ENCODE measurements at regions not wholly inside any gene's neighbourhood (a gene's known extent, or its start where the extent isn't known, plus 50 kb on each side); places are given as distances from the start of the nearest gene placed in this dataset.

GRCh38 chr9:80410106-80410505 lies 838.3 kb downstream of the TLE4 start:
- DNase-seq, result no peak

DNA sequence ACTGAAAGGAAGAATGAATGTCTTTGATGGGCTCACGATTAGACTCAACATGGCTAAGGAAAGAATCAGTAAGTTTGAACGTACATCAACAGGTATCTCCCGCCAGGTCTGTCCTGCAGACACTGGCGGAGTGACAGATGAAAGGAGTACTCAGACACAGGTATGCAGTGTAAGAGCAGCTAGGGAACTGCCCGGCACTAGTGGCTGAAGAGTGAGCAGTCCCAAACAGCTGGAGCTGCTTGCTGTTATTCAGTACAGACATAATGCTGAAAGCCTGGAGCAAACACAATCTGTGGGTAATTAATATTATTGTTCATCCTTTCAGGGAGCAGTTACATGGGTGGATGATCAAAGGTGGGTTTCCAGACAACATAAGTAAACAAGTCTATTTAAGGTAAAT lies 835.5 kb downstream of the TLE4 start:
- DNase-seq, result no peak

DNA sequence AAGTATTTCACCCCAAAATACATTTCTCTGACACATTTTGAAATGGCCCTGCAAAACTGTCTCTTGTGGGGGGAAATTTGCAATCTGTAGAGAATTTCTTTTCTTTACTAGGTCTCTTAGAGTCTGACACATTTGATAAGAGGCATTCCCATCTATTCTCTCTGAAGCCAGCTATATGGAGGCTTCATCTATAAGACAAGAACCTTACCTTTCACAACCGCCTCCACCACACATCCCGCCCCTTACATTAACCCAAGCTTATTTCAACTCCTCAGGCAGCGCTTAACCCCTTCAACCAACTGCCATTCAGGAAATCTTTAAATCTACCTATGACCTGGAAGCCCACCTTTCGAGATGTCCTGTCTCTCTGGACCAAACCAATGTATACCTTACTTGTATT lies 829.5 kb downstream of the TLE4 start:
- no peak for DNase-seq

GRCh38 chr9:80400624-80401230 lies 829.0 kb downstream of the TLE4 start:
- no peak for DNase-seq

GRCh38 chr9:80399606-80400005 lies 827.8 kb downstream of the TLE4 start:
- DNase-seq, result no peak

DNA sequence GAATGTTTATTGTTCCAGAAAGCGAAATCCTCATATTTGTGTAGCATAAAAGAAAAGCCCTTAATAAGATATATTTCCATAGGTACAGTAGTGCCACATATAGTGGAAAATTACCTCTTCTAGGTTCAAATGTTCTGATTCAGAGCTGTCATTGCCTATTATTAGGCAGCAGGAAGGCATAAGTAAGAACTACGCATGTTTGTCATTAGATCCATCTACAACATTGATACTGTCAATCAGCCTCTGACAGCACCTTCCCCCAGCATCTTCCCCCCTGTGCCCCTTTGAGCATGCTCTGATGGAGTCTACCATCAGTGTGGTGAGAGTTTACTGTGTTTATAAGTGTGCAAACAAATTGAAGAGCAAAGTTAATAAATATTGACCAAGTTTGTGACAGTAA lies 816.1 kb downstream of the TLE4 start:
- DNase-seq, result no peak

DNA sequence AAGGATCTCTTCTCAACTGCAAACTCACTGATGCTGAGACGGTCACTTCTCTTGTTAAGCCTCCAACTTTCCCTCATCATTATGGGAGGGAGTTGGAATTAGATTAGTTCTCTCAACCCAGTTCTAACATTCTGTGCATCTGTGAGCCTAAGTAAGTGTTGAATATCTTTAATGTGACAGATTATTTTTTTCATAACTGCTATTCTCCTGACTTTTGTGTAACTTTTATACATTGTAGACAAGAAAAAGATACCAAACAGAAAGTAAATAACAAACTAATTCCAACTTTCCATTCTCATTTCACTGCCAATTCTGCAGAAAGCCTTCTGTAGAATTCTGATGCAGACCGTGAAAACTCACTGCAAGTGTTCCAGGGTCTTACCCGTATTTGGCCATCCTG lies 813.5 kb downstream of the TLE4 start:
- DNase-seq, result no peak

- DNase-seq, result no peak
Measured at GRCh38 chr9:80383331-80383730, 811.6 kb downstream of the TLE4 start.

DNA sequence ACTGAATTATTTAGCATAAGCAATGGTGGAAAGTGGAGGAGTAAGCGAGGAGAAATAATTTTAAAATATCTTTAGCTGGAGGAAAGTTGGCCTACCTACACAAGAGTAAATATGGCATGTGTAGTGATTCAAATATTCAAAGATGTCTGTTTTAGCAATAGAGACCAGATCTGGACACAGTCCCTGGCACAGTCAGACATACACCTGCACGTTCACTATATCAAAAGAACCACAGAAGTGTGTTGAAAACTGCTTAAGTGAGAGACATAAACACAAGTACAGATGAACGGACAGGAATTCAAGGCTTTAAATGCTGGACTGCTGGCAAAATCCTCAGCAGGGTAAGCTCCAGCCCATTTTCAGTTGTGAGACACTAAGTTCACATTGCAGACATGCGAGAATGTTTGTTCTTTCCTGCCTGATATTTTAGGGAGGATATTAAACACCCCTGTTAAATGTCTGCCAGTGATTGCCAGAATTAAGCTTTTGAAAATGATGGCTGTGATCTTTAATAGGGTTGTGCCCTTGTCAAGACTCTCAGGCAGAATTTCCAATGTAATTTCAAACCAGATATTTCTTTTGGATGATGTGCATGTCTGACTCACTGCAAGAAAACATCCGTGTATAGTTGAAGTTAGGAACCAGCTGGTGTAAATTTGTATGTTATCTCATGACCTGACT lies 810.6 kb downstream of the TLE4 start:
- no peak for DNase-seq

GRCh38 chr9:80380301-80380700 lies 808.5 kb downstream of the TLE4 start:
- no peak for DNase-seq

DNA sequence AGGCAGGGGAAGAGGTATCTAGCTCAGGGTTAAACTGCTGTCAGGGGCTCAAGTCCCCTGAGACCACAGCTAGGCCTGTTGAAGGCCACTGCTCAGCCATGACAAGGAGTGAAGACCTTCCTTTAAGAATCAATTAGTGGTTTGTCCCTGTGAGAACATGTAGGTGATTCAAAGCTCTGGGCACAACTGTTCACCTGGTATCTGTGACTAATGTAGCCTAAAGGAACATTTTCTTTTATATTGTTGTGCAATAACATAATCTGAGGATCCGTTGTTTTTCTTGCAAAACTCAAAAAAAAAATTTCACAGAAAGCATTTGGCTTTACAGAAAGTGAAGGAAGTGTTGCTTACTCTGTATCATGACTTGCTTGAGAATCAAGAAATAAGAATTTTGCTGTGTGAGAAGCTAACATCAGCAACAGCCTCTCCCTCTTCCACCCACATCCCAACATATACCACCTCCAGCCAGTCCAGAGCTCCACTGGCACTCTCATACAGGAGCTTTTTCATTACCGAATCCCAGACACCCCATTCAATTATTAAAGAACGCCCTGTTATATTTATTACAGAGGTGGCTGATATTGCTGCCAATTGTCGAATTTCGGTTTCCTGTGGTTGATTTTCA lies 807.0 kb downstream of the TLE4 start:
- no peak for DNase-seq

GRCh38 chr9:80376180-80376579 lies 804.4 kb downstream of the TLE4 start:
- no peak for DNase-seq

GRCh38 chr9:80375477-80375876 lies 803.7 kb downstream of the TLE4 start:
- no peak for DNase-seq

DNA sequence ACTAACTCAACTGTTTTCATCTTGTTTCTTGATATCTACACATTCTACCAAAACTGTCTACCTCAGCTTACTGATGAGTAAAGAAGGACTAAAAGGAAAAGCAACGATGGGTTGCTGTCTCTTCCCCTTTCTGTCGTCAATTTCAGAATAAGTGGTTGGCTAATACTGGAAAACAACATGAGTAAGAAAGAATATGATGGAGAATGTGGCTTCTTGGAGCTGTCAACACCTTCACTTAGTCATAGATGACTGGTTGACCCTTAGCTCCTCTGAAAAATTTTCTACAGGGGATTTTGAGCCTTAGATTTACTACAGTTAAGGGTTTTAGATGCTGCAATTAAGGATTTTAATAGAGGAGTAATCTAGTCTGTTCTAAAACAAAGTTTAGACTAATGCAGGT lies 797.9 kb downstream of the TLE4 start:
- DNase-seq, result no peak

DNA sequence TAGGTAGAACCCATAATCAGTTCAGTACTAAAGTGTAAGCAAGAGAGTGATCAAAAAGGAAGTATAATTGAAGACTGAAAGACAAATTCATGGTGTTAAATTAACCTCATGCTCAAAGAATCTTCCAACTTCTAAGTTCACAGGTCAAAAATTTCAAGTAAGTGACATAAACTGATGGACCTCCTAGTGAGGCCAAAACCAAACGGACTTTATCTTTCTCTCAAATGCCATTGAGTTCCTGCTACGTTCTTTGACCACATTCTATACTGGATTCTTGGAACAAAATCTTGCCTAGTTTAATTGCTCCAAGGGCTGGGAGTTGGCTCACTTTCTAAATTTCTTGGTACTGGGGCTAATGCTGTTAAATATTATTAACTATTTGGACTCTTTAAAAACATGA lies 794.9 kb downstream of the TLE4 start:
- no peak for DNase-seq

DNA sequence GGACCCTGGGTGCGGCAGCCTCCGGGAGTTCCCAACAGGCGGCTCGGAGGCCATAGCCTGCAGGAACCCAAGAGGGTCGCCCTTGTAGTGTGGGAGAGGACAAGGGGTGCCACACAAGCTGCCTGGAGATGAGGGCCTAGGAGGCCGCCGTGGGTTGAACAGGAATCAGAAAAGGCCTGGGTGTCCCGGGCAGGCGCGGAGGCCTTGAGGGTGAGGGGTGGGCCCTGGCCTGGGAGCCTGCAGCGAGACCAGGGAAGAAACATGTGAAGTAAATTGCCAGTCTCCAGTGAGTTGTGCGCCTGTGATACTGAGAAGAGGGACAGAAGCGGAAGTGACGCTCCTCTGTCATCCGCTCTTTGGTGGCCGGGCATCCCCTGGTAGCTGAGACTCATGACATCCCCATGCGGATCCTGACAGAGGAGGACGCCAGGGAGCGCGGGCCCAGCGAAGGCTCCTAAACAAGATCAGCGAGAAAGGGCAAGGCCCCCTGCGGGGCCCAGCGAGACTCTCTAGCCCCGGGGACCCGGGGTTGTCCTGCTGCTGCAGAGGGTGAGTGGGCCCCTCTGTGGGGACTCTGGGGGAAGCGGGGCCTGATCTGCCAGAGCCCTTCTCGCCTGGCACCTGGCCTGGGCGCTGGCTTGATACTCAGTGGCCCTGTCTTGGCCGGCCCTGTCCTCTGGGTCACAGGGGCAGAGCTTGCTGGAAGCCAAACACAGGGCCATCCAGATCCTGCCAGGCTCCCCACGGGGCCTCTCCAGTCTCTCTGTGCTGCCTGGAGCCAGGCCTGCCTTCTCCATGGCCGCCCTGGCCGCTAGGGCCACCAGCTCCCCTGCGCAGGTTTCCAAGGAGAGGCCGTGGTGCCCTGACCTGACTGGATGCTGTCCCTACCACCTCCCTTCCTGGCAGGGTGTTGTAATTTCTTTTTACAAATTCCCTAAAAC lies 788.4 kb downstream of the TLE4 start:
- no peak for DNase-seq

- no peak for DNase-seq
Measured at GRCh38 chr9:80359291-80359690, 787.5 kb downstream of the TLE4 start.

GRCh38 chr9:80352967-80353366 lies 781.2 kb downstream of the TLE4 start:
- DNase-seq, result no peak

DNA sequence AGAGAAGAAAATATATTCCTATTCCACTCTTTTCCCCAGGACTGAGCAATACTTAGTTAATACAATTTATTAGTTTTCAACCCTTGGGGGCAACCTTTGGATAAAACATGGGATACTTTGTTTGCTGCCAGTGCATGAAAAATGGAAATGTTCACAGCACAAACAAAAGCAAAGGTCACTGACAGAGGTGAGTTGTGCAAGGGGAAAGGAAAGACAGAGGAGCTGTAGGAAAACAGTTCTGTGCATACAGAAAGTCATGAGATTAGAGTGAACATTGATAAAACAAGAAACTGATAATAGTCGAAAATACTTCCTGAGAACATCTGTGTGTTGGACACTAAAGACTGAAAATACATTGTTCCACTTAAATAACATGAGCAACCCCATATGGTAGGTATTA lies 779.8 kb downstream of the TLE4 start:
- DNase-seq, result no peak

GRCh38 chr9:80326105-80326504 lies 754.3 kb downstream of the TLE4 start:
- no peak for DNase-seq

DNA sequence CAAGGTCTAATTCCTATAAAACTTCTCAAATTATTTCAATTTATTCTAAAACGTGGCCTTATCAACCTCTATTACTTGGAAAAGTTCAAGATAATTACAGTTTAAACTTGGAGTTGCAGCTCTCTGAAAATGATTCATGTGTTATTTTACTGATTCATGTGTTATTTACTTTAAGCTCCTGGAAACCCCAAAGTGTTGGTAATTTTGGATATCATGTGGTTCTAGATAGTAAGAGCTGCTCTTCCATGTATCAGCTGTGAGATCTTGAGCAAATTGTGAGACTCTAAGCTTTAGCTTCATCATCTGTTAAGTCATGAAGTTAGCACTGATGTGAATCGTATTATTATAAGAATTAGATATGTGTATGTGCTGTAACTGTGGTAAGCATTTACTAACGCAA lies 749.2 kb downstream of the TLE4 start:
- DNase-seq, result no peak

GRCh38 chr9:80320480-80320879 lies 748.7 kb downstream of the TLE4 start:
- DNase-seq, result no peak

GRCh38 chr9:80305136-80305535 lies 733.4 kb downstream of the TLE4 start:
- DNase-seq, result no peak
